KOPT-K1 (cell line): ENCODE measurements at regions not wholly inside any gene's neighbourhood (a gene's known extent, or its start where the extent isn't known, plus 50 kb on each side); places are given as distances from the start of the nearest gene placed in this dataset.

Source experiments
- H3K27ac ChIP-seq: fragments of 200-600 bp; sonication (generic); 2 replicates; pipeline ENCODE4 v1.5.1; 2016; ENCODE audit warnings: antibody characterized with exemption, mild to moderate bottlenecking, low read depth, low read length; ENCODE audit not compliant: poor library complexity, severe bottlenecking
- H3K36me3 ChIP-seq: fragments of 200-600 bp; sonication (generic); 2 replicates; pipeline ENCODE4 v1.5.1; 2017; ENCODE audit warnings: antibody characterized with exemption, mild to moderate bottlenecking, low read length, moderate library complexity; ENCODE audit not compliant: insufficient read depth
- H3K9me3 ChIP-seq: fragments of 200-600 bp; sonication (generic); 2 replicates; pipeline ENCODE4 v1.5.1; 2017; ENCODE audit warnings: antibody characterized with exemption, low read length, mild to moderate bottlenecking; ENCODE audit not compliant: insufficient read depth, poor library complexity, severe bottlenecking

DNA sequence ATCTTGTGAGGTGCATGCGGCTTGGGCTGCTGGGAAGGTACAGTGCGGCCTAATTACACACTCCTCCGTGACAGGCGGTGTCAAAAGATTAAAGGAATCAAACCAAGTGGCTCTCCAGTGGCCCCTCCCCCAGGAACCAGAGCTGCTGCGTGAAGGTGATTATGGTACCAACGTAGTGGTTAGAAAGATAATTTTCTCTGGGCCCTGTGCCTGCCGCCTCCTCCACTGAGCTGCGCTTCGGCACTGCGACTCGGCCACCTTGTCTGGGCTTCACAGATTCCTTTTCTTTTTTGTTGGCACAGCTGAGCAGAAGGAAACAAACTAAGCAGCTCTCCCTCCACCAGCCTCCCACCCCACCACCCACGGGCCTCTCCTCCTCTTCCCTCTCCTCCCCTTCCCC is 113.2 kb upstream of the SDK2 start:
- Histone ChIP-seq H3K9me3 (no peaks in the 10 kb centered on the region), H3K36me3 (no peaks in the 10 kb centered on the region), H3K27ac (no peak overlapping the region)

DNA sequence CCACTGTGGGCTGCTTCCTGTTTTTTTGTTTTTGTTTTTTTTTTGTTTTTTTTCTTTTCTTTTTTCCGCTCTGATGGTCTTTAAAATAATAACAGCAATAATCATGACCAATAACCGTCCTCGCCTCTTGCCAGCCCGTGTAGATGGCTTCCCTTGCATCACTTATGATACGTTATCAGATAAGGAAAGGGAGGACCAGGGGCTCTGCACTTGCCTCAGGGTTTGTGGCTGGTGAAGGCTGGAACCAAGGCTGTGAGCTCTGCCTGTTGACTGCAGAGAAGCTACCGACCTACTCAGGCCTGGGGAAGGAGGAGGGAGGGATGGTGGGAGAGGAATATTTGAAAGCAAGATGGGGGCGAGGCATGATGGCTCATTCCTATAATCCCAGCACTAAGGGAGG is 114.0 kb upstream of the SDK2 start:
- H3K27ac ChIP-seq = no peak overlapping the region
- H3K36me3 ChIP-seq = no peaks in the 10 kb centered on the region
- H3K9me3 ChIP-seq = no peaks in the 10 kb centered on the region

DNA sequence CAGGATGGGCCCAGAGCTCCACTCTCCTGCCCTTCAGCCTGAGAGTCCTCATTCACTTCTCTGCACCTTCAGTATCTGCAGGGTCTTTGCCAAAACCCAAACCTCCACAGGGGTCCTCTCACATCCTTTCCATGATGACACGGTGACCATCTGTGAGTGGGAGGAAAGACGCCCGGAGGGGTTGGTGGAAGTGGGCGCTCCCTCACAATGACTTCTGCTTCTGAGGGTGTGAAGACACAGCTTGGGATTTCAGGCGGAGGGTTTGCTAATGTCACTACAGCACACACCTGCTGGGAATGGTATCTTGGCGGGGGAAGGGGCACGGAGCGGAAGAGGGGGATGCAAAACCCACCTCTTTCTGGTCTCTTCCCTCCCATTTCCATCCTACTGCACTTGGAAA is 115.1 kb upstream of the SDK2 start:
- Histone ChIP-seq H3K36me3 (no peaks in the 10 kb centered on the region), H3K27ac (no peak overlapping the region), H3K9me3 (no peaks in the 10 kb centered on the region)

DNA sequence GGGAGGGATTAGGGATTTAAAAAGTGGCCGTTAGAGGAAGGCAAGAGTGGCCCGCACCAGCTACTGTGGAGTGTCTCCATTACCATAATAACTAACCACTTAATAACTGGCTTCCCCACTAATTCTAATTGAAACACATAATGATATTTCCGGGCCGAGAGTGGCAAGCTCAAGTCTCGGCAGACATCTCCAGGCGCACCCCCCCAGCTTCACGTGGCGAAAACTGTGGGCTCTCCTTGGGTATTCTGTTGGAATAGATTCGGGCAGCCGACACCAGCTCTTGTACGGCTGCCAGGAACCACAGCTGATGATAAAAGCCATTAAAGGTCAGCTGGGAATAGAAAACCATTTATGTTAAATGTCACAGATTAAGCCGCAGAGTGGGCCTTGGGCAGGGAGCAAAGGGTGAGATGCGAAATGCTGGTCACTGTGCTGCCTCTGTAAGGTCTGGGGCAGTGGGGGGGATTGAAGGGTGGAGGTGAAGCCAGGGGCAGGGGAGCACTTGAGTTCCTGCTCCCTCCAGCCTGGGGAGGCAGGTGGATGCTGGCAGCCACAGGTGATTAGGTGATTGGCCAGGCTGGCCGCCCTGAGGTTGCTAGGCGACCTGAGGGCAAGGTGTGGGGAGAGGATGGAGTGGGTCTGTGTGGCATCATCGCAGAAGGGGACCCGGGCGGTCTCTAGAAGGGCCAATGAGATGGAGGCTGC is 115.6 kb upstream of the SDK2 start:
- Histone ChIP-seq H3K27ac (no peak overlapping the region), H3K9me3 (no peaks in the 10 kb centered on the region), H3K36me3 (no peaks in the 10 kb centered on the region)

DNA sequence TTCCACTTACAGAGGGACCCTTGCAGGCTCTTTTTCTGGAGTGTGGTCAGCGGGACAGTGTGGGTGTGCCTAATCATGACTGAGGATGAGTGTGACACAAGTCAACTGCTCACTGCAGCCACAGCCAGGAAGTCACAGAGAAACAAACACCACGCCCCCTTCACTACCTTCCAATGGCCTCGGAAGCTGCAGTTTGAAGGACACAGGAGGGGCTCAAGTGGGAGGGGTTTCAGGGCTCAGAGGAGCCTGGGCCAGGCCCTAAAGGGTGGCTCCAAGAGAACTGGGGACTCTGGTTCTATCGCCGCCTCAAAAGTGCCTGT is 116.2 kb upstream of the SDK2 start:
- Histone ChIP-seq H3K27ac (no peak overlapping the region), H3K9me3 (no peaks in the 10 kb centered on the region), H3K36me3 (no peaks in the 10 kb centered on the region)

DNA sequence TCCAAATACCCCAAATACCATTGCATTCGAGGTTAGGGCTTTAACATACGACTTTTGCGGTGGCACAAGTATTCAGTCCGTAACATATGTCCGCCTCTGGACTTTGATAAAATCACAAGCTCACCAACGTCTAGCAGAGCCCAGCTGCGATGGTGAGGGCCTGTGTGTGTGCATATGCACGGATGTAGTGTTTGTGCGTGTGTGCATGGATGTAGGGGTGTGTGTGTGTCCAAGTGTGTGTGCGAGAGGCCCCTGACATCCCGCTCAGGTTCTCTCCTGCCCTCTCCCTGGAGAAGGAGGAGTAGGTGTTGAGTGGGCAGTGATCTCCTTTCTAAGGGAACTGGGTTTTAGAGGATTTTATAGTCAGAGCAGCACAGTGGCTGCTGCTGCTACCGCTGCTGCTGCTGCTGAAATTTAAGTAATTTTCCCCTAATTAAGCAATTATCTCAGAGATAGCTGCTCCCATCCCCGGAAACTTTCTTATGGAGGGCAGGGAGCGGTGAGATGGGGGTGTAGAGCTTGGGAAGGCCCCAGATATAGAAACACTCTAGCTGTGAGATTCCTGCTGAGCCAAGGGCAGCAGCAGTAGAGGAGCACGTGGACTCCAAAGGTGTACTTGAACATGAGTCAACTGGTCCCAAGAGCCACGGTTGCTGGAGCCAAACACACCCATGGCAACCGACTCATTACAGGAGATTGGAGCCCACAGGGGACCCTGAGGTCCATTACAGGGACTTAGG is 121.7 kb upstream of the SDK2 start:
- Histone ChIP-seq H3K36me3 (no peaks in the 10 kb centered on the region), H3K27ac (no peak overlapping the region), H3K9me3 (no peaks in the 10 kb centered on the region)

DNA sequence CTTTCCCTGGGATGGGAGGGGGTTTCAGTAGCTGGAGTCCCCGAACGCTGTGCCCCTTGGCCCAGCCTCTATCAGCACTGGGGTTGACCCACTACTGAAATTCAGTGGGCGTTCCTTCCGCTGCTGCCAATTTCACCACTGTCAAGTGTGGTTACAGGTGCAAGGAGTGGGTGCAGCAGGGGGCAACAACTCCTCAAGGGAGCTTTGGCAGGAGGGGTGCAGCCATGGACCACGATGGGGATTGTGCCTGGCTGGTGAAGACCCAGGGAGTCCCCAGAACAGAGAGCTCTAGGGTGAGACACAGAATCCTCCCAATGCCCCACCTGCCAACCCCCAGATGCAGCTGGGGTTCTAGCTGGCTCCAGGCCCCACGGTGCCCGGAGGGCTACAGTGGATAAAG is 123.5 kb upstream of the SDK2 start:
- no peaks in the 10 kb centered on the region for H3K9me3 ChIP-seq
- no peak overlapping the region for H3K27ac ChIP-seq
- H3K36me3 ChIP-seq = no peaks in the 10 kb centered on the region

DNA sequence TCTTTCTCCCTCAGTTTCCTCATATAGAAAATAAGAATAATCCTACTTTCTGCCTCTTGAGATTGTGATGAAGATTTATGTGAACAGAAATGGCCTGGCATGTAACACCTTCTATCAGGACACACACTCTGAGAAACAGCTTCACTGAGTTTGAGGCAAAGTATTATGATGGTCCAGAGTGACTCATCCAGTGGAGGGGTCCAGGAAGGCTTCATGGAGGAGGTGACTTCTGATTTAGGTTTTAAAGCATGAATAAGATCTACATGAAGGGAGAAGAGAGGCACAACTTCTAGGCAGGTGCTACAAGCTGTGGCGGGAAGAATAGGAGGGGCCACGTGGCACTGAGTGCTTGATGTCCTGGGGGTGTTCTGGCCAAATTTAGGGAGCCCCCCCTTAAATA is 124.4 kb upstream of the SDK2 start:
- no peak overlapping the region for H3K27ac ChIP-seq

DNA sequence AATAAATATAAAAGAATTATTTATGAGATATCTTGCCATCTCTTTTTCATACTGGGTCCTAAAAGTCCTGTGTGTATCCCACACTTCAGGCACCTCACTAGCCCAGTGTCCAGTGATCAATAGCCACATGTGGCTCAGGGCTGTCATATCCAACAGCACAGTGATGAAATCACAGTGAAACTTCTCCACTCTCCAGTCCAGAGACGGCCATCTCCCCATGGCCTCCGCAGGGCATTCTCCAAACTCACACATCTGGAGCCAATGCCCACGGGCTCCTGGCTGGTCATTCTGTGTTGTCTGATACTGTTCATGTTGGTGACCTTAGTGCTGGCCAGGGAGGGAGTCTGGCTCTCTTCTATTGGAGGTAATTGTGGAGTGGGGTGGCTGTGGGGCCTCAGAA is 125.2 kb upstream of the SDK2 start:
- Histone ChIP-seq H3K9me3 (no peaks in the 10 kb centered on the region), H3K27ac (no peak overlapping the region), H3K36me3 (no peaks in the 10 kb centered on the region)

More for the DNA sequence above, 124.4 kb upstream of the SDK2 start:
- H3K9me3 ChIP-seq = no peaks in the 10 kb centered on the region
- no peaks in the 10 kb centered on the region for H3K36me3 ChIP-seq

DNA sequence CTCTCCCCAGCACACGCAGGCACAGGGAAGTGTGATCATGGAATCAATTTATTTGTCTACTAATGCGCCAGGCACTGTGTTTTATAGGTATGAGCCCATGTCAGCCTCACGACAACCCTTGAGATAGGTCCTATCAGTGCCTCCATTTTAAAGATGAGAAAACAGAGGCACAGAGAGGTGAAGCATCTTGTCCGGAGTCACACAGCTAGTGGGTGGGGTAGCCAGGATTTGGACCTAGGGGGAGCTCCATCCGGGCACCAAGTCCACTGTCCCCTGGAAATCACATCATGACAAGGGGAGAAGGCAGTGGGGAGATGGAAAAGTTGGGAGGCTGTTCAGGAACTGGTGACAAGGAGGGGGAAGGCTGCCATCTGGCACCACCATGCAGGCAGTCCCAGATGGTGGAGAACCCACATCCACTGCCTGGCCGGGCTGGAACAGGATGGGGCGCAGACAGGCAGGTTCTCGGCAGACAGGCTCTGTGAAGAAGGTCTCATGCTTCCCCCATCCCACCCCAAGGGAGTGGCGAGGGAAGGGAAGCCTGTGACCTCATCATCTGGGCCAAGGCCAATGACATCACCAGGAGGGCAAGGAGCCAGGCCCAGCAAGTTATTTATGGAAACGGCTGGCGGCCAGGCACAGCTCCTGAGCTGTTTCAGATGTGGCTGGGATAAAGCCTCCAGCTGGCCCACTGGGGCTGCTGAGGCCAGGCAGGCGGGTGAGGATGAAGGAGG is 126.0 kb upstream of the SDK2 start:
- H3K9me3 ChIP-seq = no peaks in the 10 kb centered on the region
- no peak overlapping the region for H3K27ac ChIP-seq
- H3K36me3 ChIP-seq = no peaks in the 10 kb centered on the region

DNA sequence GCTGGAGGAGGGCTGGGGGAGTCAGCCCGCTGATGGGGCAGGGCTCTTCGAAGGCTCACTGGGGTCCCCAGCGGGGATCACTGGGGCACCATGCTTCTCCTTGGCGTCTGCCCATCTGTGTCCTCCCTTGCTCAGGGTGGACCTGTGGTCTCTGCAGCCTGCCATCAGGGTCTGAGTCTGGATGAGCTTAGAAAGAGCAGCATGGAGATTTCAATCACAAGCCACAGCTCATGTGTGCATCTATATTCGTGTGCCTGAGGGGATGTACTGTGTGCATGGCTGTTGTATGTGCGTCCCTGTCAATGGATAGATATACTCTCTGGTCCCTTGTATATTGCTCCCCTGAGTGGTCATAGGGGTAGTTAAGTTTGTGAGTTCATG is 126.6 kb upstream of the SDK2 start:
- H3K36me3 ChIP-seq = no peaks in the 10 kb centered on the region
- H3K27ac ChIP-seq = no peak overlapping the region

DNA sequence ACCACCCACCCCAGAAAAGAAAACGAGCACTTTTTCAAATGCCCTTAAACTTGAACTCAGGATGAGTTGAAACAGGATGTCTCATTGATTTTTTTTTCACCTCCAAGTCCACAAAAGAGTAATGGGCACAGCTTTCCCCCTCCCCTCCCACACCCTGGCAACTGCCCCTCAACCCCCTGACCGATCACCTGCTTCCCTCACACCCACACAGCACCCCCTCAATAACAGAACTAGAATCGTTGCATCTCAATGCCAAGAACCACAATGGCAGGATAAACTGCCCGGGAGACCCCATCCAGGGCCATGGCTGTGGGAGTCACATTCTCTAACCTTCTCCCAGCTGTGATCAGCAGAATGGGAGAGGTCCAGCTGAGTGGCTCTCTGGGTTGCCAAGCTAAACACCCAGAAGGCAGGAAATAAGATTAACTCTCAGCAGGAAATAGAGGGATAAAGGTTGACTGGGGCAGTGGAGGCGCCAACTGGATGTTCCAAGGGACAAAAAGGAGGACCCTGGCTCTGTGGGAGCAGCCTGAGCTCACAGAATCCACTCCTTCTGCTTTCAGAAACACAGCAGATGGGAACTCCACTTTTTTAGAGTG is 128.0 kb upstream of the SDK2 start:
- Histone ChIP-seq H3K27ac (no peak overlapping the region), H3K36me3 (no peaks in the 10 kb centered on the region), H3K9me3 (no peaks in the 10 kb centered on the region)

More for the DNA sequence above, 126.6 kb upstream of the SDK2 start:
- H3K9me3 ChIP-seq = no peaks in the 10 kb centered on the region

DNA sequence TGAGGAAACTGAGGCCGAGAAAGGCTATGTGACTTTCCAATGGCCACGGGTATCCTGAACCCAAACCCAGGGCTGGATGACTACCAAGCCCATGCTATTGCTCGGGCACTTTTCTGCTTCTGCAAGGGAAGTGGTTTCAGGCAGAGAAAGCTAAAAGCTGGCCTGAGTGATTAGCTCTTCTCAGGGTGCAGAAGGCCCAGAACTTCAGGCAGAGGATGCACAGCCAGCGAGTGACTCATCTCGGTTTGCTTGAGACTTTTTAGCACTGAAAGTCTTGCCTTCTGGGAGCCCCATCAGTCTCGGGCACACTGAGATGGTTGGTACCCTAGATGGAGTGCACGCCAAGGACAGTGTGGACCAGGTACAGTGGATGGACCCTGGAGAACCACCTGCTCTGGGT is 129.5 kb upstream of the SDK2 start:
- Histone ChIP-seq H3K27ac (no peak overlapping the region), H3K9me3 (no peaks in the 10 kb centered on the region), H3K36me3 (no peaks in the 10 kb centered on the region)

DNA sequence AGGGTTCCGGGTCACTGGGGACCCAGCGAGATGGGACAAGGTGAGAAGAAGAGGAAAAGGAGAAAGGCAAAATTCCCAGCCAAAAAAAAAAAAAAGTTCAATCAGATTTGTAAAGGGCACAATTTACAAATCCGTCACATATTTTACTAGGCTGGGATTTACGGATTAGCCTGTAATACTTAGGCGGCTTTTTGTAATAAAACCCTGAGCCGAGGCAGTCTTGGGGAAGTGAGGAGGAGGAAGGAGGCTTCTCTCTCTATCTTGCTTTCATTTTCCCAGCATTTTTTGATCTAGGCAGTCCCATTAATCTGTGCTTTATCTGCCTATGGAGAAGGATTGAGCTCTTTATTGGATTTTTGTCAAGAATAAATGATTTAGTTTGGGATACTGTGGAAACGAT is 130.6 kb upstream of the SDK2 start:
- H3K36me3 ChIP-seq = no peaks in the 10 kb centered on the region
- H3K27ac ChIP-seq = no peak overlapping the region
- H3K9me3 ChIP-seq = no peaks in the 10 kb centered on the region

DNA sequence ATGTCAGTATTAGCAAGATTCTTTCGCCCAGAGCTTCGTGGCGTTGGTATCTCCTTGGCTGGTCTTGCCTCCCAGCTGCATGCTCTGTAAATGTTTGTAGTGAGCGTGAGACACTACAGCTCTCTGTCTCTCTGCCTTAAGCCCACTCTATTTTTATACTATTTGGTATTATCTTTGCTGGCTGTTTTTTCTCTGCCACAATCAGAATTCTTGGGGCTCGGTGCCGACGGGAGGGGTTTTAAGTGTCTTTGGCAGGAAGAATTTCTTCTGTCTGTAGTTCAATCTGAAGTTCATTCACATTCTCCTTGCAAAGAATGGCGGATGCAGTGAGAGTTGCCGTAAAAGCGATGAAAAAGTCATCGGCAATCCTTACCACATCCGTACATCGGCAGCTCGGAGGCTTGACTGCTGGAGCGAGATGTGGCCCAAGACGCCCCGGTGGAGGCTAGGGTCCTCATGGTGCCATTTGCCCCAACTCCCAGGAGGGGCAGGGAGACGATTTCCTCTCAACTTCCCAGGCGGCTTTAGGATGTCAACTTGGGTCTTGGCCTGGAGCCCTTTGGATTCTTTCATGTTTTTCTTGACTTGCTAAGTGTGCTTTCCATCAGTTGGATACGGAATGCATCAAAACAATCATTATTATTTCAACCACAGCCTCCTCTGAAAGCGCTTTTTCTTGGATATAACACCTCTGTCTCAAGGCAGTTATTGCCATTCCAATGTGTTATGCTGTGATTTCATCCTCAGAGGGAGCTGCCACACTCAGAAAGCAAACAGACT is 132.3 kb upstream of the SDK2 start:
- Histone ChIP-seq H3K27ac (no peak overlapping the region), H3K36me3 (no peaks in the 10 kb centered on the region)

More for the DNA sequence above, 132.3 kb upstream of the SDK2 start:
- no peaks in the 10 kb centered on the region for H3K9me3 ChIP-seq
